ENCODE measurements at regions not wholly inside any gene's neighbourhood (a gene's known extent, or its start where the extent isn't known, plus 50 kb on each side); places are given as distances from the start of the nearest gene placed in this dataset.

- ChIA-PET CTCF (no interaction called here), POLR2A (no interaction called here)
- BruUV-seq (replicated peaks): no TSS peak
- H3K36me3 ChIP-seq (ENCODE audit: control insufficient read depth, insufficient read depth, low read length): no peaks in the 10 kb centered on the region
- in situ Hi-C loops (cut with HindIII; ENCODE audit: low pct_unique_long_range_greater_than_20kb, low sequenced_read_pairs) (no loop called here), intact Hi-C loops (cut with micrococcal nuclease; ENCODE audit: unreplicated experiment) (no loop called here)
- H3K27me3 ChIP-seq (ENCODE audit: control insufficient read depth, insufficient read depth, low read length): no peaks in the 10 kb centered on the region
- ATAC-seq: no peak
- TF ChIP-seq TCF7L2 (IDR thresholded peaks at IDR 0.05; ENCODE audit: low read depth, low read length) (no peak), REST (IDR thresholded peaks at IDR 0.05; ENCODE audit: insufficient read depth in 1 of 2, low read depth in 2 of 2, low read length in 1 of 2) (no peak), SIN3A (IDR thresholded peaks at IDR 0.05; ENCODE audit: borderline replicate concordance, insufficient read depth, low read depth, low read length) (no peak), POLR2AphosphoS5 (IDR thresholded peaks at IDR 0.05; ENCODE audit: low read depth, low read length) (no peak)
- TF ChIP-seq, protein P1, sequence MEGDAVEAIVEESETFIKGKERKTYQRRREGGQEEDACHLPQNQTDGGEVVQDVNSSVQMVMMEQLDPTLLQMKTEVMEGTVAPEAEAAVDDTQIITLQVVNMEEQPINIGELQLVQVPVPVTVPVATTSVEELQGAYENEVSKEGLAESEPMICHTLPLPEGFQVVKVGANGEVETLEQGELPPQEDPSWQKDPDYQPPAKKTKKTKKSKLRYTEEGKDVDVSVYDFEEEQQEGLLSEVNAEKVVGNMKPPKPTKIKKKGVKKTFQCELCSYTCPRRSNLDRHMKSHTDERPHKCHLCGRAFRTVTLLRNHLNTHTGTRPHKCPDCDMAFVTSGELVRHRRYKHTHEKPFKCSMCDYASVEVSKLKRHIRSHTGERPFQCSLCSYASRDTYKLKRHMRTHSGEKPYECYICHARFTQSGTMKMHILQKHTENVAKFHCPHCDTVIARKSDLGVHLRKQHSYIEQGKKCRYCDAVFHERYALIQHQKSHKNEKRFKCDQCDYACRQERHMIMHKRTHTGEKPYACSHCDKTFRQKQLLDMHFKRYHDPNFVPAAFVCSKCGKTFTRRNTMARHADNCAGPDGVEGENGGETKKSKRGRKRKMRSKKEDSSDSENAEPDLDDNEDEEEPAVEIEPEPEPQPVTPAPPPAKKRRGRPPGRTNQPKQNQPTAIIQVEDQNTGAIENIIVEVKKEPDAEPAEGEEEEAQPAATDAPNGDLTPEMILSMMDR (IDR thresholded peaks at IDR 0.05): no peak
- no peaks in the 10 kb centered on the region for H3K4me1 ChIP-seq (ENCODE audit: control insufficient read depth, insufficient read depth, low read length)
- H3K27ac ChIP-seq (ENCODE audit: low read length): no peak overlapping the region
- H3K4me3 ChIP-seq (ENCODE audit: low read depth in 2 of 2, low read length in 2 of 2): no peak overlapping the region
- H3K9me3 ChIP-seq (ENCODE audit: control insufficient read depth, insufficient read depth, low read depth, low read length): no peaks in the 10 kb centered on the region
- DNase-seq (ENCODE audit: low read depth, low spot score): no peak
These were observed 505.0 kb downstream of the CENPC start for GRCh38 chr4:67040315-67040714.

- no peaks in the 10 kb centered on the region for H3K9me3 ChIP-seq (ENCODE audit: control insufficient read depth, insufficient read depth, low read depth, low read length)
- H3K4me1 ChIP-seq (ENCODE audit: control insufficient read depth, insufficient read depth, low read length): no peaks in the 10 kb centered on the region
- TF ChIP-seq TCF7L2 (IDR thresholded peaks at IDR 0.05; ENCODE audit: low read depth, low read length): no peak
- TF ChIP-seq POLR2AphosphoS5 (IDR thresholded peaks at IDR 0.05; ENCODE audit: low read depth, low read length): no peak
- TF ChIP-seq, protein P1 (IDR thresholded peaks at IDR 0.05): no peak
- TF ChIP-seq SIN3A (IDR thresholded peaks at IDR 0.05; ENCODE audit: borderline replicate concordance, insufficient read depth, low read depth, low read length): no peak
- no peak for TF ChIP-seq REST (IDR thresholded peaks at IDR 0.05; ENCODE audit: insufficient read depth in 1 of 2, low read depth in 2 of 2, low read length in 1 of 2)
- no peaks in the 10 kb centered on the region for H3K27me3 ChIP-seq (ENCODE audit: control insufficient read depth, insufficient read depth, low read length)
- ChIA-PET POLR2A (no interaction called here), CTCF (no interaction called here)
- intact Hi-C loops (cut with micrococcal nuclease; ENCODE audit: unreplicated experiment) (no loop called here), in situ Hi-C loops (cut with HindIII; ENCODE audit: low pct_unique_long_range_greater_than_20kb, low sequenced_read_pairs) (no loop called here)
- H3K36me3 ChIP-seq (ENCODE audit: control insufficient read depth, insufficient read depth, low read length): no peaks in the 10 kb centered on the region
- BruUV-seq (replicated peaks): no TSS peak
- H3K4me3 ChIP-seq (ENCODE audit: low read depth in 2 of 2, low read length in 2 of 2): no peak overlapping the region
- no peak overlapping the region for H3K27ac ChIP-seq (ENCODE audit: low read length)
- no peak for ATAC-seq
- no peak for DNase-seq (ENCODE audit: low read depth, low spot score)
These were observed 507.1 kb downstream of the CENPC start for GRCh38 chr4:67038228-67038566.

Data from Panc1 (cell line).